HTR-8/SVneo (cell line): ENCODE measurements at regions not wholly inside any gene's neighbourhood (a gene's known extent, or its start where the extent isn't known, plus 50 kb on each side); places are given as distances from the start of the nearest gene placed in this dataset.

Source experiments
- DNase-seq: peaks from one replicate; pipeline ENCODE4 v3.0.0; 2011; ENCODE audit warnings: low spot score, mixed read lengths; ENCODE audit not compliant: insufficient read length
- FAIRE-seq: peaks from 2 replicates; lab custom pipeline; 2011; peaks lifted over from hg19 to GRCh38; lab: Jason Lieb, UNC

GRCh38 chr4:54152846-54153600 is 53.1 kb downstream of the GSX2 start:
- FAIRE-seq (no peak), DNase-seq (no peak)

GRCh38 chr4:54155936-54156335 is 56.0 kb downstream of the GSX2 start:
- no peak for FAIRE-seq

GRCh38 chr4:54157606-54158005 is 57.6 kb downstream of the GSX2 start:
- FAIRE-seq (no peak), DNase-seq (no peak)

More at GRCh38 chr4:54155936-54156335, 56.0 kb downstream of the GSX2 start:
- no peak for DNase-seq

- no peak for FAIRE-seq
These were observed 59.6 kb downstream of the GSX2 start for GRCh38 chr4:54159543-54159942.

GRCh38 chr4:54165011-54165410 is 64.1 kb upstream of the PDGFRA start:
- no peak for DNase-seq
- FAIRE-seq, result no peak

More at GRCh38 chr4:54159543-54159942, 59.6 kb downstream of the GSX2 start:
- DNase-seq, result no peak

GRCh38 chr4:54165438-54165837 is 63.7 kb upstream of the PDGFRA start:
- FAIRE-seq, result no peak
- DNase-seq, result peak; percentile 62

DNA sequence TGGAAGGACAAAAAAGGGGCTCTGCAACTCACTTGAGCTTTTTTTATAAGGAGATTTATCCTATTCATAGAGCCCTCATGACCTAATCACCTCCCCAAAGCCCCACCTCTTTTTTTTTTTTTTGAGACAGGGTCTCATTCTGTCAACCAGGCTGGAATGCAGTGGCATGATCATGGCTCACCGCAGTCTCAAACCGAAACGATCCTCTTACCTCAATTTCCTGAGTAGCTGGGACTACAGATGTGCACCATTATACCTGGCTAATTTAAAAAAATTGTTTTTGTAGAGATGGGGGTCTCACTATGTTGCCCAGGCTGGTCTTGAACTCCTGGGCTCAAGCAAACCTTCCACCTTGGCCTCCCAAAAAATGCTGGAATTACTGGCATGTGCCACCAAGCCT is 61.6 kb upstream of the PDGFRA start:
- DNase-seq (no peak), FAIRE-seq (no peak)

DNA sequence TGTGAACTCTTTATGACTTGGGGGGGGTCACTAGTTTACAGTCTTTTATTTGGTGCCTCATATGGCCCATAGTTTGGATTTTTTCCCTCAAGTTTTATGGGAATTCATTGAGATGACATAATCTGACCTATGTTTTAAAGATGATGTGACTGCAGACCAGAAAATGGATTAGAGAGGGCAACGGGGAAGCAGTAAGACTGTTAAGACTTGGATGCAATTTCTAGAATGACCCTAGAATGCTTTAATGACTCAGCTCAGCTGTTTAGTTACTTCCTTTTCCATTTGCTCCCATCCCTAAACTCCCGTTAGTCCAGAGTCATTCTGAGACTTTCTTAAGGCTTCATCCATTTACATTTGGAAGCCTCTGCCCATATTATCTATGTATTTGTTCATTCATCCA is 59.9 kb upstream of the PDGFRA start:
- FAIRE-seq (no peak), DNase-seq (no peak)

GRCh38 chr4:54172156-54172555 is 56.9 kb upstream of the PDGFRA start:
- no peak for DNase-seq
- no peak for FAIRE-seq

GRCh38 chr4:54173281-54173912 is 55.7 kb upstream of the PDGFRA start:
- no peak for FAIRE-seq
- DNase-seq, result no peak

DNA sequence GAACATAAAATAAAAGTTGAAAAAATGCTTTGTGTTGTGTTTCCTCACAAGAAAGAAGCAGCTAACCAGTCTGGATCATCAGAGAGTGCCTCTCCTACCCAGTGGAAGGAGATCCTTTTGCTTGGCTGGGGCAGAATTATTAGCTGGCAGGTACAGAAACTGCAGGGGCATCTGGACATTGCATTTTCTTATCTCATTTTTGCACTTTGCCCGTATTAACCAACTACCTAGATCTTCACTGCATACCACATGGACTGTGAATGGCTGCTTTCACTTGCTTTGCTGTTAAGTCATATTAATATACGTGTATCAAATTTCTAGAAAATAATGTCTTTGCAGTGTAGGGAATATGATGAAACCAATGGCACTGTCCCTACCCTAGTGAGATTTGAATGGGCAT is 52.9 kb upstream of the PDGFRA start:
- DNase-seq (no peak), FAIRE-seq (no peak)
